ENCODE measurements at regions not wholly inside any gene's neighbourhood (a gene's known extent, or its start where the extent isn't known, plus 50 kb on each side); places are given as distances from the start of the nearest gene placed in this dataset.

GRCh38 chr12:93103154-93103553, 174.1 kb upstream of the EEA1 start:
- no peak for TF ChIP-seq CTCF (IDR thresholded peaks at IDR 0.05; ENCODE audit: extremely low read depth, missing control alignments)
- no peak for DNase-seq (ENCODE audit: low spot score)

GRCh38 chr12:93104535-93104934, 175.4 kb upstream of the EEA1 start:
- no peak for TF ChIP-seq CTCF (IDR thresholded peaks at IDR 0.05; ENCODE audit: extremely low read depth, missing control alignments)
- DNase-seq (ENCODE audit: low spot score), result no peak

GRCh38 chr12:93106910-93107309, 177.8 kb upstream of the EEA1 start:
- TF ChIP-seq CTCF (IDR thresholded peaks at IDR 0.05; ENCODE audit: extremely low read depth, missing control alignments), result no peak
- DNase-seq (ENCODE audit: low spot score), result no peak

GRCh38 chr12:93107514-93108312, 178.6 kb upstream of the EEA1 start:
- no peak for TF ChIP-seq CTCF (IDR thresholded peaks at IDR 0.05; ENCODE audit: extremely low read depth, missing control alignments)
- no peak for DNase-seq (ENCODE audit: low spot score)

GRCh38 chr12:93108985-93109384, 179.9 kb upstream of the EEA1 start:
- TF ChIP-seq CTCF (IDR thresholded peaks at IDR 0.05; ENCODE audit: extremely low read depth, missing control alignments), result no peak
- no peak for DNase-seq (ENCODE audit: low spot score)

GRCh38 chr12:93109551-93110203, 180.6 kb upstream of the EEA1 start:
- no peak for TF ChIP-seq CTCF (IDR thresholded peaks at IDR 0.05; ENCODE audit: extremely low read depth, missing control alignments)
- peak; percentile 34 for DNase-seq (ENCODE audit: low spot score)

- TF ChIP-seq CTCF (IDR thresholded peaks at IDR 0.05; ENCODE audit: extremely low read depth, missing control alignments), result no peak
- DNase-seq (ENCODE audit: low spot score), result no peak
Observed at GRCh38 chr12:93111773-93112172, 182.7 kb upstream of the EEA1 start.

Data from GM20000 (cell line).